Glutamatergic neuron (in vitro differentiated cells): ENCODE measurements at regions not wholly inside any gene's neighbourhood (a gene's known extent, or its start where the extent isn't known, plus 50 kb on each side); places are given as distances from the start of the nearest gene placed in this dataset.

Experiments used
- DNase-seq: peaks from one replicate; pipeline ENCODE4 v3.0.0; 2022
- H3K27ac Mint-ChIP-seq: one replicate; pipeline ENCODE4 v1.8.0; 2020; ENCODE audit warnings: mild to moderate bottlenecking, mixed read lengths, inconsistent platforms; ENCODE audit not compliant: unreplicated experiment
- H3K27me3 Mint-ChIP-seq: one replicate; pipeline ENCODE4 v1.8.0; 2020; ENCODE audit warnings: mild to moderate bottlenecking, moderate library complexity, mixed read lengths, inconsistent platforms; ENCODE audit not compliant: unreplicated experiment
- H3K36me3 Mint-ChIP-seq: one replicate; pipeline ENCODE4 v1.8.0; 2020; ENCODE audit warnings: mild to moderate bottlenecking, mixed read lengths, inconsistent platforms; ENCODE audit not compliant: unreplicated experiment
- H3K4me1 Mint-ChIP-seq: one replicate; pipeline ENCODE4 v1.8.0; 2020; ENCODE audit warnings: mild to moderate bottlenecking, low read depth, mixed read lengths, inconsistent platforms; ENCODE audit not compliant: unreplicated experiment
- H3K4me3 Mint-ChIP-seq: one replicate; pipeline ENCODE4 v1.8.0; 2020; ENCODE audit warnings: mild to moderate bottlenecking, mixed read lengths, inconsistent platforms; ENCODE audit not compliant: unreplicated experiment
- H3K9me3 Mint-ChIP-seq: one replicate; pipeline ENCODE4 v1.8.0; 2020; ENCODE audit warnings: mild to moderate bottlenecking, moderate library complexity, mixed read lengths, inconsistent platforms; ENCODE audit not compliant: unreplicated experiment
- CTCF ChIP-seq: fragments of 200-600 bp; sonication (generic); IDR thresholded peaks from one replicate; pipeline ENCODE4 v1.5.0; 2021; ENCODE audit not compliant: partially characterized antibody, unreplicated experiment

DNA sequence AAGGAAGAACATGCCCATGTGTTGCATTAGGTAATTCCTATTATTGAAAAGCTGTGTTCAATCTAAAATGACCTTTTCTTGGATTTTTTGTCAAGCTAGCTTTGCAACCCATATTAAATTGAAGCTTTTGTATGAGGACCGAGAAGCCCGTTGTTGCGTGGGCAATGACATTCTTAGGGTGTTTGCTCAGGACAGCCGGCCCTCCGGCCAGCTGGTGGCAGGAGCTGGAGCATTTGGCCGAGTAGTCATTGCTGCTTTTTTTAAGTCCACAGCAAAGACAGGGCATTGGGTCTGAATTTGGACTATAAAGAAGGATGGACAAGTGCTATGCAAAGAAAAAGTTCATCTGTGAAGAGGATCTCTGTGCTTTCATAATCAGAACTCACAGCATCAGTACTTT is 365.8 kb downstream of the SAMD5 start:
- no peak for TF ChIP-seq CTCF
- no peak overlapping the region for H3K4me3 Mint-ChIP-seq
- H3K27me3 Mint-ChIP-seq, result no peaks in the 10 kb centered on the region
- DNase-seq, result no peak
- peaks cover under 1% of the 10 kb centered on the region for H3K9me3 Mint-ChIP-seq
- peaks cover 7% of the 10 kb centered on the region for H3K4me1 Mint-ChIP-seq
- no peak overlapping the region for H3K27ac Mint-ChIP-seq
- H3K36me3 Mint-ChIP-seq, result no peaks in the 10 kb centered on the region

DNA sequence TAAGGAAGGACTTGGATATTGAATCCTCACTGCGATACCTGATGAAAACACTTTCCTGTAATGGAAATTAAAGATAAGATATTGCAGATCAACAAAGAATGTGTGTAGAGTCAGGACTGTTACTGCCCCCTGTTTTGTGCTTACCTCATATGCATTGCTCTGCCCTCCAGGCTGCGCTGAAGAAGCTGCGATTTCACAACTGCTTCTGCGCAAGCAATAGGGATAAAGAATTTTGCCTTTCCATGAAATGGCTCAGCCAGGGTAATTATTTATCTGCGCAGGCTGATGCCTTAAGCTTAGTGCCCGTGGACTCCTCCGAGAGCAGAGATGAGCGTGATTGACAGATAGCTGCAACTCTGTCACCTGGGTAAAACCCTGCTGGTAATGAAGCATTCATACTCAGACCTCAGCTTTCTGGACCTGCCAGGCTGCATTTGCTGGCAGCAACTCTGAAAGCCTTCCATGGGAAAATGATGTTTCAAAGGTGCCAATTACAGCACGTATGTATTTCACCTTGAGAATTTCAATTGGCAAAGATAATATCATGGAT is 370.6 kb downstream of the SAMD5 start:
- DNase-seq, result no peak
- no peaks in the 10 kb centered on the region for H3K36me3 Mint-ChIP-seq
- no peak for TF ChIP-seq CTCF

GRCh38 chr6:147881432-147881831 is 372.9 kb downstream of the SAMD5 start:
- no peak overlapping the region for H3K4me3 Mint-ChIP-seq
- no peak for TF ChIP-seq CTCF
- no peaks in the 10 kb centered on the region for H3K36me3 Mint-ChIP-seq
- no peaks in the 10 kb centered on the region for H3K27me3 Mint-ChIP-seq
- H3K27ac Mint-ChIP-seq, result no peak overlapping the region
- H3K4me1 Mint-ChIP-seq, result no peaks in the 10 kb centered on the region
- DNase-seq, result no peak
- no peaks in the 10 kb centered on the region for H3K9me3 Mint-ChIP-seq

More for the DNA sequence above, 370.6 kb downstream of the SAMD5 start:
- no peaks in the 10 kb centered on the region for H3K27me3 Mint-ChIP-seq
- no peak overlapping the region for H3K4me3 Mint-ChIP-seq
- no peak overlapping the region for H3K27ac Mint-ChIP-seq
- H3K4me1 Mint-ChIP-seq, result peaks cover 3% of the 10 kb centered on the region
- H3K9me3 Mint-ChIP-seq, result no peaks in the 10 kb centered on the region

GRCh38 chr6:147888374-147888773 is 379.9 kb downstream of the SAMD5 start:
- H3K4me3 Mint-ChIP-seq, result no peak overlapping the region
- TF ChIP-seq CTCF, result no peak
- DNase-seq, result no peak
- peaks cover 5% of the 10 kb centered on the region for H3K36me3 Mint-ChIP-seq
- no peak overlapping the region for H3K27ac Mint-ChIP-seq
- no peaks in the 10 kb centered on the region for H3K27me3 Mint-ChIP-seq
- no peaks in the 10 kb centered on the region for H3K9me3 Mint-ChIP-seq
- H3K4me1 Mint-ChIP-seq, result no peaks in the 10 kb centered on the region

DNA sequence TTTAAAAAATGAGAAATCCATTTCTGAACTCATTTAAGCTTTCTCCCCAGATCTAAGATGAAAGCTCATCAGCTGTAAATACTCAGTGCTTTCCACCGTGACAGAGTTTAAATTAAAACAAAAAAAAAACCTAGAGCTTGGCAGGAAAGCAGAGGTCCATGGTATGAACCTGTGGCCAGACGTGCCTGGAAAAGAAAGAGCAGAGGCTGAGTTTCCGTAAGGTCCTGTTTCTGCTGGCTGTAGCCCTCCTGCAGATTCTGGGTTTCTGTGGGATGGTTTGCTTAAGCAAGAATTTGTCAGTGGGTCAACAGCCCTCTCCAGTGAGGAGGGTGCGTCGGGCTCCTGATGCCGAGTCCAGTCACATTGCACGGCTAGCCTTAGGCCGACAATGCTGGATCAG is 383.2 kb downstream of the SAMD5 start:
- DNase-seq, result no peak
- H3K4me1 Mint-ChIP-seq, result no peaks in the 10 kb centered on the region
- TF ChIP-seq CTCF, result no peak
- H3K27me3 Mint-ChIP-seq, result peaks cover 2% of the 10 kb centered on the region
- H3K4me3 Mint-ChIP-seq, result no peak overlapping the region
- H3K9me3 Mint-ChIP-seq, result no peaks in the 10 kb centered on the region
- no peak overlapping the region for H3K27ac Mint-ChIP-seq
- peaks cover 5% of the 10 kb centered on the region for H3K36me3 Mint-ChIP-seq
